ENCODE measurements at regions not wholly inside any gene's neighbourhood (a gene's known extent, or its start where the extent isn't known, plus 50 kb on each side); places are given as distances from the start of the nearest gene placed in this dataset.

- no peak for DNase-seq (ENCODE audit: low spot score)
Measured at GRCh38 chr21:27257908-27258556, 291.1 kb upstream of the ADAMTS5 start.

DNA sequence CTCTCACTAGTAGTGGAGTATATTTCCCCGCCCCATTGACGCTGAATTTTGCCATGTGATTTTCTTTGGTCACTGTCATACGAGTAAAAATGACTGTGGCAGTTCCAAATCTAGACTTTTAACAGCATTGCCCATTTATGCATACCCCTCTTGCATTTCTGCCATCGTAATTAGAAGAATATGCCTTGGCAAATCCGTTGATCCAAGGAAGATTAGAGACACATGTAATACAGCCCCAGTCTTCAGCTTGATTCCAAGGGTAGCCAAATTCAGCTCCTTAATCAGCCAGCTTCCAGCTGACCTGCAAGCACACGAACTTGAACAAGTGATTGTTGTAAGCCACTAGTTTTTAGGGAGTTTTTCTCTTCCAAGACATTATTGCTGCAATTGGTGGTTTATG is 290.3 kb upstream of the ADAMTS5 start:
- no peak for DNase-seq (ENCODE audit: low spot score)

GRCh38 chr21:27251752-27252151 is 284.9 kb upstream of the ADAMTS5 start:
- DNase-seq (ENCODE audit: low spot score) = no peak

GRCh38 chr21:27250366-27250765 is 283.5 kb upstream of the ADAMTS5 start:
- DNase-seq (ENCODE audit: low spot score) = no peak

GRCh38 chr21:27248814-27249213 is 281.9 kb upstream of the ADAMTS5 start:
- peak; percentile 0 for DNase-seq (ENCODE audit: low spot score)

- DNase-seq (ENCODE audit: low spot score) = peak; percentile 13
Measured at GRCh38 chr21:27246741-27247140, 279.9 kb upstream of the ADAMTS5 start.

DNA sequence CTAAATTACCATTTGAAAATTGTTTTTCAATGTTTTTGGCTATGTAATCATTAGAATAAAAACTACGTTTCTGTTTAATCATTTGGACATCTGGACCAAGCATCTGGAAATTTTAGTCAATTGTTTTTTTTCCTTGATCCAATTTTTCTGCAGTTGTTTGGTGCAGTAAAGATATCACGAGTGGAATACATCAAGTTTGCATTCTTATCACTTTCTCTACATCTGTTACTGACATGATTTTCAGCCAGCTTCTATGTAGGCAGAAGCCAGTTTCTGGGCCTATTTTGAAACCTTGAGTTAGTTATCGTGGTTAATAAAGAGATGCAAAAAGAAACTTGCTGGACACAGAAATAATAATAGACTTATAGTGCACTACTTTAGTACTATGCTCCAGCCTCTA is 277.9 kb upstream of the ADAMTS5 start:
- DNase-seq (ENCODE audit: low spot score) = no peak

- DNase-seq (ENCODE audit: low spot score) = no peak
Measured at GRCh38 chr21:27244352-27244751, 277.5 kb upstream of the ADAMTS5 start.

GRCh38 chr21:27240839-27241238 is 274.0 kb upstream of the ADAMTS5 start:
- no peak for DNase-seq (ENCODE audit: low spot score)

GRCh38 chr21:27233514-27234115 is 266.7 kb upstream of the ADAMTS5 start:
- DNase-seq (ENCODE audit: low spot score) = no peak

DNA sequence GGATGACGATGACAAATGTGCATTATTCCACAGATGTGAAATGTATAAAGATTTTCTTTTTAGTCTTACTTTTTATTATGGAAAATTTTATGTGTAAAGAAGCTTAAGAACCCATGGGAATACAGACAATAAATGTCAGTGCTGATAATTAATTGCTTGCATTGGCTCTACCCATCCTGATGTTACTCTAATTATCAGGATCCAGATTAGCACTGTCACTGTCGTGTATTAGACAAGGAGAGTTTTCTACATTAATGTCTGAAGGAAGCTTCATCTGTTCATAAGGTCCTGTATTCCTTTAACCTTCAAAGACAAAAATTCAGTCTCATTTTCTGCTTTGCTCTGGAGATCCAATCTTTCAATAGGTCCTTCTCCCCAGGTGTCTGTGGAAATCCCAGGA is 259.1 kb upstream of the ADAMTS5 start:
- no peak for DNase-seq (ENCODE audit: low spot score)

- DNase-seq (ENCODE audit: low spot score) = no peak
Measured at GRCh38 chr21:27225151-27225550, 258.3 kb upstream of the ADAMTS5 start.

DNA sequence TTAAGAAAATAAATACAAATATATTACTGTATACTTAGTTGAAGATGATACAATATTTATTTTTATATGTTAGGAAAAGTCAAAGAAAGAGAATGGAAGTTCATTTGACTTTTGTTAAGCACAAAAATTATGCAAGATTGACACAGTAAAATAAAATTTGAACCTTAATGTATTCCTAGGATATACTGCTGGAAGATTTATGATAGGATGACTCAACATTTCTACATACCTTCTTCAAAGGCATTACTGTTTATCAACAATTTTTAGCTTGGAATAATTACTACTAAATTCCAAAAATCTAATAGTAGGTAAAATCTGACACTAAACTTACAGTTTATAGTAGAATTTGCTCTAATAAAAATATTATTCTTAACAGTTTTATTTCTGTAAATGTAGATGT is 257.3 kb upstream of the ADAMTS5 start:
- no peak for DNase-seq (ENCODE audit: low spot score)

- DNase-seq (ENCODE audit: low spot score) = no peak
Measured at GRCh38 chr21:27221077-27221476, 254.2 kb upstream of the ADAMTS5 start.

GRCh38 chr21:27220416-27220815 is 253.5 kb upstream of the ADAMTS5 start:
- DNase-seq (ENCODE audit: low spot score) = no peak

- no peak for DNase-seq (ENCODE audit: low spot score)
Measured at GRCh38 chr21:27219068-27219467, 252.2 kb upstream of the ADAMTS5 start.

DNA sequence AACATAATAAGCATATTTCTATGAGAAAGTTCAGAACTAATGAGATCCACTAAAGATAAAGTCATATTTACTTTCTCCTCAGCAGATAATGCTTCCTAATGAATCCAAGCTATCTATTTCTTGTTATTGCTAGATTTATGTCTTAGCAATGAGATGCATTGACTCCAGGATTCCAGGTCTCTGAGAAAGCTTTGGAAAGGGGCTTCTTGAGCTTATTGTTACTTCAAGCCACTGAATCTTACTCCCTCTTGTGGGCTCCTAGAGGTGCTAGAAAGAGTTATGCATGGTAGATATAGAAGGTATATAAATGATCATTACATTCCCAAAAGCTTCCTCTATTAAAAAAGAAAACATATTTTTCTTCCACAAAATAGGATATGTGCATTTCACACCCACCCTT is 246.4 kb upstream of the ADAMTS5 start:
- DNase-seq (ENCODE audit: low spot score) = no peak

GRCh38 chr21:27212441-27212840 is 245.6 kb upstream of the ADAMTS5 start:
- no peak for DNase-seq (ENCODE audit: low spot score)

GRCh38 chr21:27209546-27209945 is 242.7 kb upstream of the ADAMTS5 start:
- DNase-seq (ENCODE audit: low spot score) = no peak

- DNase-seq (ENCODE audit: low spot score) = no peak
Measured at GRCh38 chr21:27206368-27206982, 239.6 kb upstream of the ADAMTS5 start.

DNA sequence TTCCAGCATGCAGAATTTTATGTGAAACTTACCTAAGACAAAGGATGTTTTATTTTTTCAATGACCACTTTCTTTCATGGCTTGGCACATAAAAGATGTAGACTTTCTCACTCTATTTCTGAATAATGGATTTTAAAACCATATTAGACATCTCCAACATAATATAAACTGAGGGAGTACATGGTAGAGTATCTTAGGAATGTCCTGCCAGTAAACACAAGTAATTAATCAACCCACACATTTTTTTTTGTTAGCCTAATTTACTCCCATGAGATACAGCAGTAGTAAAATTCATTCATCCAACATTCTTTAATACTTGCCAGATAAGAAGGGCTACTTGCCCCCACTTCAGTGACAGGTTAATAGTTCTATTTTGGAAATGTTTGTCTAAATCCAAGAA is 235.4 kb upstream of the ADAMTS5 start:
- DNase-seq (ENCODE audit: low spot score) = no peak

- DNase-seq (ENCODE audit: low spot score) = no peak
Measured at GRCh38 chr21:27201197-27201596, 234.3 kb upstream of the ADAMTS5 start.

DNA sequence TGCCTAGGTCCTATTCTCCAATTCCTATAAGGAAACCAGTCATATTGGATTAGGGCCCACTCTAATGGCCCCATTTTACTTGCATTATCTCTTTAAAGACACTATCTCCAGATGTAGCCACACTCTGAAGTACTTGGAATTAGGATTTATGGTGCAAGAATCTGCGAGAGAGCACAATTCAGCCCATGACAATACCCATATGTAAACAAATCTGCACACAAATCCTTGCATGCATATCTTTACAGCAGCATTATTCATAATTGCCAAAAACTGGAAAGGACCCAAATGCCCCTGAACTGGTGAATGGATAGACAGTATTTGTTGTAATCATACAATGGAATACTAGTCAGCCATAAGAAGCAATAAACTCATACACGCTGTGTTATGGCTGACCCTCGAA is 229.8 kb upstream of the ADAMTS5 start:
- no peak for DNase-seq (ENCODE audit: low spot score)

Data from COLO829 (cell line).